ENCODE measurements at regions not wholly inside any gene's neighbourhood (a gene's known extent, or its start where the extent isn't known, plus 50 kb on each side); places are given as distances from the start of the nearest gene placed in this dataset.
"Not testable (repeated sequence)": the region's sequence is repeated elsewhere in the genome, so short reads cannot be mapped to it uniquely, and the experiment has no call there.

GRCh38 chr10:85311613-85312337, 983.4 kb downstream of the CCSER2 start:
- no peak for DNase-seq (ENCODE audit: low read depth)

- no peak for DNase-seq (ENCODE audit: low read depth)
These were observed 987.3 kb downstream of the CCSER2 start for GRCh38 chr10:85315657-85316056.

GRCh38 chr10:85316276-85316675, 987.9 kb downstream of the CCSER2 start:
- no peak for DNase-seq (ENCODE audit: low read depth)

- no peak for DNase-seq (ENCODE audit: low read depth)
These were observed 989.4 kb downstream of the CCSER2 start for GRCh38 chr10:85317827-85318226.

GRCh38 chr10:85318809-85319807, 990.7 kb downstream of the CCSER2 start:
- DNase-seq (ENCODE audit: low read depth): peak; percentile 0

GRCh38 chr10:85319826-85320225, 991.4 kb downstream of the CCSER2 start:
- DNase-seq (ENCODE audit: low read depth): no peak

GRCh38 chr10:85333594-85333993, 1005.2 kb downstream of the CCSER2 start:
- DNase-seq (ENCODE audit: low read depth): no peak

- no peak for DNase-seq (ENCODE audit: low read depth)
These were observed 1004.2 kb downstream of the GRID1 start for GRCh38 chr10:85362401-85362800.

- no peak for DNase-seq (ENCODE audit: low read depth)
These were observed 989.4 kb downstream of the GRID1 start for GRCh38 chr10:85377029-85377806.

GRCh38 chr10:85379338-85379737, 987.3 kb downstream of the GRID1 start:
- no peak for DNase-seq (ENCODE audit: low read depth)

GRCh38 chr10:85400981-85401695, 965.5 kb downstream of the GRID1 start:
- no peak for DNase-seq (ENCODE audit: low read depth)

- no peak for DNase-seq (ENCODE audit: low read depth)
These were observed 964.1 kb downstream of the GRID1 start for GRCh38 chr10:85402541-85402940.

- DNase-seq (ENCODE audit: low read depth): no peak
These were observed 959.5 kb downstream of the GRID1 start for GRCh38 chr10:85407088-85407487.

GRCh38 chr10:85408388-85408787, 958.2 kb downstream of the GRID1 start:
- DNase-seq (ENCODE audit: low read depth): no peak

GRCh38 chr10:85410586-85410985, 956.0 kb downstream of the GRID1 start:
- DNase-seq (ENCODE audit: low read depth): not testable (repeated sequence)

- no peak for DNase-seq (ENCODE audit: low read depth)
These were observed 953.0 kb downstream of the GRID1 start for GRCh38 chr10:85413570-85413969.

GRCh38 chr10:85420501-85421191, 945.9 kb downstream of the GRID1 start:
- no peak for DNase-seq (ENCODE audit: low read depth)

GRCh38 chr10:85421421-85421820, 945.2 kb downstream of the GRID1 start:
- DNase-seq (ENCODE audit: low read depth): no peak

- no peak for DNase-seq (ENCODE audit: low read depth)
These were observed 937.5 kb downstream of the GRID1 start for GRCh38 chr10:85429126-85429525.

GRCh38 chr10:85430991-85431390, 935.6 kb downstream of the GRID1 start:
- no peak for DNase-seq (ENCODE audit: low read depth)

All from myocyte (in vitro differentiated cells).